B cell (primary cell): ENCODE measurements at regions not wholly inside any gene's neighbourhood (a gene's known extent, or its start where the extent isn't known, plus 50 kb on each side); places are given as distances from the start of the nearest gene placed in this dataset.

ENCODE experiments used
- ATAC-seq: fragments of 200-7000 bp; cut with Tn5 transposase; one replicate; pipeline ENCODE4 v1.10.0; 2021; ENCODE audit warnings: low read depth, mild to moderate bottlenecking, moderate number of reproducible peaks, moderate library complexity
- CTCF ChIA-PET: fragments of 350-600 bp; sonication (Branson Sonifier 250); formaldehyde crosslinking; loops from one replicate; lab custom pipeline; 2021; ENCODE audit warnings: antibody characterized with exemption, inconsistent platforms; lab: Charles Lee
- POLR2A ChIA-PET: fragments of 350-600 bp; sonication (Branson Sonifier 250); formaldehyde crosslinking; loops from one replicate; lab custom pipeline; 2021; ENCODE audit warnings: antibody characterized with exemption; lab: Charles Lee
- DNase-seq: peaks from one replicate; pipeline ENCODE4 v3.0.0; 2013
- H2AFZ ChIP-seq: 2 replicates; pipeline ENCODE4 v1.6.1; 2012; ENCODE audit warnings: mild to moderate bottlenecking, low read depth, low read length; ENCODE audit not compliant: insufficient read depth, poor library complexity, severe bottlenecking
- H3K27ac ChIP-seq, 2 donors: 1 replicate in 1 of 2; 2 replicates in 1 of 2; pipeline ENCODE4 v1.5.1; 2012 to 2013; ENCODE audit warnings: low read length in 2 of 2, mild to moderate bottlenecking in 2 of 2, moderate library complexity in 1 of 2
- H3K27me3 ChIP-seq, 4 experiments: fragments of 200-600 bp in 1 of 4; sonication (generic) in 1 of 4; replicated peaks in 1 of 4; 1 replicate in 2 of 4; 2 replicates in 2 of 4; pipeline versions ENCODE4 v1.6.1 to v1.7.0; 2013 to 2016; ENCODE audit warnings: low read length in 3 of 4, mild to moderate bottlenecking in 2 of 4, mixed read lengths in 1 of 4, moderate library complexity in 1 of 4; ENCODE audit not compliant: insufficient read depth in 4 of 4, control insufficient read depth in 3 of 4; ENCODE audit errors: control extremely low read depth in 1 of 4
- H3K36me3 ChIP-seq, 2 experiments: replicated peaks in 1 of 2; 1 replicate in 1 of 2; 2 replicates in 1 of 2; pipeline versions ENCODE4 v1.6.1 to v1.7.1; 2013; ENCODE audit warnings: low read length in 1 of 2; ENCODE audit not compliant: insufficient read depth in 2 of 2, control insufficient read depth in 1 of 2; ENCODE audit errors: control extremely low read depth in 1 of 2, extremely low read depth in 1 of 2
- H3K4me1 ChIP-seq, 2 donors: fragments of 200-600 bp in 1 of 2; sonication (generic) in 1 of 2; 1 replicate in 1 of 2; 2 replicates in 1 of 2; pipeline versions ENCODE4 v1.5.1 to v1.6.1; 2013 to 2017; ENCODE audit warnings: low read length in 2 of 2; ENCODE audit not compliant: control insufficient read depth in 2 of 2, insufficient read depth in 2 of 2
- H3K4me2 ChIP-seq: replicated peaks from 2 replicates; pipeline ENCODE3; 2012; ENCODE audit warnings: mild to moderate bottlenecking, low read depth, low read length; ENCODE audit not compliant: poor library complexity, severe bottlenecking
- H3K4me3 ChIP-seq, 5 experiments: fragments of 200-600 bp in 1 of 5; sonication (generic) in 1 of 5; 1 replicate in 3 of 5; 2 replicates in 2 of 5; pipeline versions ENCODE4 v1.5.1 to v1.7.0; 2011 to 2016; ENCODE audit warnings: low read length in 4 of 5, mild to moderate bottlenecking in 4 of 5, low read depth in 2 of 5, control low read depth in 1 of 5, moderate library complexity in 1 of 5; ENCODE audit not compliant: insufficient read depth in 1 of 5; ENCODE audit errors: control extremely low read depth in 1 of 5, extremely low read depth in 1 of 5
- H3K79me2 ChIP-seq: fragments of 200-600 bp; sonication (generic); one replicate; pipeline ENCODE4 v1.6.0; 2016; ENCODE audit warnings: low read length; ENCODE audit not compliant: control insufficient read depth, insufficient read depth
- H3K9ac ChIP-seq: fragments of 200-600 bp; sonication (generic); 2 replicates; pipeline ENCODE4 v1.6.1; 2017; ENCODE audit warnings: mild to moderate bottlenecking, low read length, moderate library complexity
- H3K9me3 ChIP-seq, 3 donors: one replicate each; pipeline versions ENCODE4 v1.6.1 to v1.7.1; 2013; ENCODE audit warnings: low read length in 2 of 3; ENCODE audit not compliant: control insufficient read depth in 2 of 3, insufficient read depth in 1 of 3; ENCODE audit errors: control extremely low read depth in 1 of 3
- H4K20me1 ChIP-seq: 2 replicates; pipeline ENCODE4 v1.6.0; 2012; ENCODE audit warnings: mild to moderate bottlenecking, low read length; ENCODE audit not compliant: insufficient read depth, control insufficient read depth, poor library complexity, severe bottlenecking
- H3K27ac Mint-ChIP-seq: one replicate; pipeline ENCODE4 v1.8.0; 2021; ENCODE audit warnings: mixed read lengths
- H3K27me3 Mint-ChIP-seq: one replicate; pipeline ENCODE4 v1.8.0; 2021; ENCODE audit warnings: mixed read lengths
- H3K4me1 Mint-ChIP-seq: one replicate; pipeline ENCODE4 v1.8.0; 2021; ENCODE audit warnings: mixed read lengths
- H3K4me3 Mint-ChIP-seq: one replicate; pipeline ENCODE4 v1.8.0; 2021; ENCODE audit warnings: mixed read lengths
- H3K9me3 Mint-ChIP-seq: one replicate; pipeline ENCODE4 v1.8.0; 2022; ENCODE audit warnings: mixed read lengths; ENCODE audit not compliant: insufficient read depth
- CTCF ChIP-seq: fragments of 200-600 bp; IDR thresholded peaks from one replicate; pipeline ENCODE4 v1.8.0; 2022; ENCODE audit warnings: antibody characterized with exemption, mild to moderate bottlenecking
- EZH2 ChIP-seq: IDR thresholded peaks from 2 replicates; pipeline ENCODE4 v1.6.1; 2012; ENCODE audit warnings: borderline replicate concordance, low read depth, mild to moderate bottlenecking, moderate library complexity, low read length; ENCODE audit not compliant: insufficient read depth, poor library complexity, severe bottlenecking
- WGBS: methylation state at CpG from one replicate; pipeline ENCODE4 v1.1.5; 2013; ENCODE audit warnings: missing lambda C conversion rate; ENCODE audit not compliant: insufficient coverage; 5-methylcytosine and 5-hydroxymethylcytosine counted together
- intact Hi-C: fragments of 100-400 bp; cut with micrococcal nuclease; formaldehyde crosslinking; loops from one replicate; pipeline ENCODE4 v1.10.0; 2022

GRCh38 chr13:79946556-79946955 is 394.4 kb downstream of the SPRY2 start:
- Mint-ChIP-seq H3K27ac (no peak overlapping the region), H3K4me1 (no peaks in the 10 kb centered on the region), H3K27me3 (no peaks in the 10 kb centered on the region), H3K4me3 (no peak overlapping the region), H3K9me3 (peaks cover 7% of the 10 kb centered on the region)
- TF ChIP-seq CTCF: no peak
- TF ChIP-seq EZH2: no peak
- no peak overlapping the region for H2AFZ ChIP-seq
- no peak overlapping the region for H3K4me3 ChIP-seq
- no peaks in the 10 kb centered on the region for H3K27me3 ChIP-seq
- POLR2A ChIA-PET: no interaction called here
- no peaks in the 10 kb centered on the region for H4K20me1 ChIP-seq
- WGBS: no CpG with 5 or more reads among the region's 3 CpGs
- no peaks in the 10 kb centered on the region for H3K36me3 ChIP-seq
- H3K4me1 ChIP-seq: no peaks in the 10 kb centered on the region
- intact Hi-C loops: no loop called here
- no peak for DNase-seq
- no peak overlapping the region for H3K9ac ChIP-seq
- no peaks in the 10 kb centered on the region for H3K79me2 ChIP-seq
- CTCF ChIA-PET: no interaction called here
- no peaks in the 10 kb centered on the region for H3K9me3 ChIP-seq
- ATAC-seq: no peak
- H3K27ac ChIP-seq: no peak overlapping the region
- no peak overlapping the region for H3K4me2 ChIP-seq

GRCh38 chr13:79943346-79944023 is 397.4 kb downstream of the SPRY2 start:
- H4K20me1 ChIP-seq: no peaks in the 10 kb centered on the region
- CTCF ChIA-PET: no interaction called here

More at GRCh38 chr13:79943346-79944023, 397.4 kb downstream of the SPRY2 start:
- H3K9ac ChIP-seq: no peak overlapping the region
- POLR2A ChIA-PET: no interaction called here
- H2AFZ ChIP-seq: no peak overlapping the region
- no peak overlapping the region for H3K4me3 Mint-ChIP-seq
- H3K4me2 ChIP-seq: no peak overlapping the region
- no peaks in the 10 kb centered on the region for H3K79me2 ChIP-seq
- DNase-seq: no peak
- TF ChIP-seq EZH2 (no peak), CTCF (no peak)
- no peaks in the 10 kb centered on the region for H3K27me3 Mint-ChIP-seq
- no peaks in the 10 kb centered on the region for H3K4me1 ChIP-seq
- H3K9me3 Mint-ChIP-seq: peaks cover 7% of the 10 kb centered on the region
- no peak for ATAC-seq
- no peaks in the 10 kb centered on the region for H3K27me3 ChIP-seq
- no peak overlapping the region for H3K27ac Mint-ChIP-seq
- no peak overlapping the region for H3K4me3 ChIP-seq
- 92% methylated on average over 1 of the region's 2 CpGs for WGBS
- H3K9me3 ChIP-seq: no peaks in the 10 kb centered on the region
- intact Hi-C loops: no loop called here
- H3K36me3 ChIP-seq: no peaks in the 10 kb centered on the region
- H3K27ac ChIP-seq: no peak overlapping the region
- no peaks in the 10 kb centered on the region for H3K4me1 Mint-ChIP-seq
